Breast epithelium (tissue), 4 donors: ENCODE measurements at regions not wholly inside any gene's neighbourhood (a gene's known extent, or its start where the extent isn't known, plus 50 kb on each side); places are given as distances from the start of the nearest gene placed in this dataset.

Experiments used
- DNase-seq, 2 donors: peaks; one replicate each; pipeline ENCODE4 v3.0.0-alpha.2; 2019; ENCODE audit warnings: low spot score in 2 of 2
- H3K27ac ChIP-seq, 2 donors: fragments of 200-600 bp; sonication (generic) in 1 of 2; one replicate each; pipeline ENCODE4 v1.5.1; 2016 to 2019; ENCODE audit warnings: mild to moderate bottlenecking in 1 of 2
- H3K27me3 ChIP-seq, 2 donors: fragments of 200-600 bp; sonication (generic) in 1 of 2; one replicate each; pipeline versions ENCODE4 v1.5.1 to v1.6.0; 2017 to 2019; ENCODE audit warnings: control low read depth in 1 of 2, mild to moderate bottlenecking in 1 of 2
- H3K36me3 ChIP-seq: fragments of 200-600 bp; one replicate; pipeline ENCODE4 v1.5.1; 2019
- H3K4me1 ChIP-seq, 2 donors: fragments of 200-600 bp; sonication (generic); one replicate each; pipeline ENCODE4 v1.5.1; 2016 to 2019; ENCODE audit warnings: control low read depth in 1 of 2
- H3K4me3 ChIP-seq, 3 donors: fragments of 200-600 bp; sonication (generic); 1 replicate in 2 of 3; 2 replicates in 1 of 3; pipeline ENCODE4 v1.5.1; 2016 to 2019; ENCODE audit warnings: mild to moderate bottlenecking in 3 of 3, moderate library complexity in 2 of 3
- H3K9me3 ChIP-seq, 2 donors: fragments of 200-600 bp; sonication (generic) in 1 of 2; one replicate each; pipeline ENCODE4 v1.5.1; 2016 to 2019; ENCODE audit warnings: control low read depth in 1 of 2
- POLR2A ChIP-seq: fragments of 450-650 bp; IDR thresholded peaks from one replicate; pipeline ENCODE4 v1.6.1; 2016; ENCODE audit warnings: antibody characterized with exemption, mild to moderate bottlenecking, moderate library complexity
- POLR2AphosphoS5 ChIP-seq, 3 donors: sonication (generic); formaldehyde crosslinking; IDR thresholded peaks; one replicate each; pipeline ENCODE4 v1.6.1; 2017; ENCODE audit warnings: antibody characterized with exemption in 3 of 3
- intact Hi-C: fragments of 100-400 bp; cut with DNase I; formaldehyde crosslinking; loops from one replicate; pipeline ENCODE4 v1.15.1; 2023; ENCODE audit warnings: low total_unique reads
- TF ChIP-seq, protein P1 (sequence below), 3 donors: fragments of 450-650 bp; IDR thresholded peaks; one replicate each; pipeline ENCODE4 v1.5.1; 2016 to 2017; ENCODE audit warnings: antibody characterized with exemption in 3 of 3, mild to moderate bottlenecking in 3 of 3, moderate library complexity in 3 of 3

DNA sequence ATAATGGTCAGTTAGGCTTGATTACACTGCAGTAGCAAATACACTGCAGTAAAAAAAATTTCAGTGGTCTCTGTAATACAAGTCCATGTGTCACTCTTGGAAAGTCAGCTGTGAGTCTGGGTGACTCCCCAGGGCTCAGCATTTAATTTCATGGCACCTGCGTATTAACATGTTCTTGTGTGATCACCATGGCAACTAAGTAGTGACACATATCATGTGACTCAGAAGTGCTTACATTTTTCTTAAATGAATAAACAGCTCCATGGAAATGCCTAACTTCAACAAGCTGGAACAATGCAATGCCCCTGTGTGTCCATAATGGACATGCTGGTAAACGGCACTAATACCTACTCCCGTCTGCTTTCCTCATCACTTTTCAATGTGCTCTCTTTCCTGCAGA lies 88.5 kb upstream of the ANO4 start:
- no peaks in the 10 kb centered on the region for H3K4me1 ChIP-seq
- no peaks in the 10 kb centered on the region for H3K27me3 ChIP-seq
- H3K36me3 ChIP-seq: no peaks in the 10 kb centered on the region
- no peak for DNase-seq
- intact Hi-C loops: no loop called here
- no peak overlapping the region for H3K4me3 ChIP-seq
- H3K27ac ChIP-seq: no peak overlapping the region
- TF ChIP-seq POLR2AphosphoS5 (IDR thresholded peaks at IDR 0.05) (no peak), POLR2A (no peak)
- TF ChIP-seq, protein P1, sequence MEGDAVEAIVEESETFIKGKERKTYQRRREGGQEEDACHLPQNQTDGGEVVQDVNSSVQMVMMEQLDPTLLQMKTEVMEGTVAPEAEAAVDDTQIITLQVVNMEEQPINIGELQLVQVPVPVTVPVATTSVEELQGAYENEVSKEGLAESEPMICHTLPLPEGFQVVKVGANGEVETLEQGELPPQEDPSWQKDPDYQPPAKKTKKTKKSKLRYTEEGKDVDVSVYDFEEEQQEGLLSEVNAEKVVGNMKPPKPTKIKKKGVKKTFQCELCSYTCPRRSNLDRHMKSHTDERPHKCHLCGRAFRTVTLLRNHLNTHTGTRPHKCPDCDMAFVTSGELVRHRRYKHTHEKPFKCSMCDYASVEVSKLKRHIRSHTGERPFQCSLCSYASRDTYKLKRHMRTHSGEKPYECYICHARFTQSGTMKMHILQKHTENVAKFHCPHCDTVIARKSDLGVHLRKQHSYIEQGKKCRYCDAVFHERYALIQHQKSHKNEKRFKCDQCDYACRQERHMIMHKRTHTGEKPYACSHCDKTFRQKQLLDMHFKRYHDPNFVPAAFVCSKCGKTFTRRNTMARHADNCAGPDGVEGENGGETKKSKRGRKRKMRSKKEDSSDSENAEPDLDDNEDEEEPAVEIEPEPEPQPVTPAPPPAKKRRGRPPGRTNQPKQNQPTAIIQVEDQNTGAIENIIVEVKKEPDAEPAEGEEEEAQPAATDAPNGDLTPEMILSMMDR (IDR thresholded peaks at IDR 0.05): no peak
- H3K9me3 ChIP-seq: no peaks in the 10 kb centered on the region

DNA sequence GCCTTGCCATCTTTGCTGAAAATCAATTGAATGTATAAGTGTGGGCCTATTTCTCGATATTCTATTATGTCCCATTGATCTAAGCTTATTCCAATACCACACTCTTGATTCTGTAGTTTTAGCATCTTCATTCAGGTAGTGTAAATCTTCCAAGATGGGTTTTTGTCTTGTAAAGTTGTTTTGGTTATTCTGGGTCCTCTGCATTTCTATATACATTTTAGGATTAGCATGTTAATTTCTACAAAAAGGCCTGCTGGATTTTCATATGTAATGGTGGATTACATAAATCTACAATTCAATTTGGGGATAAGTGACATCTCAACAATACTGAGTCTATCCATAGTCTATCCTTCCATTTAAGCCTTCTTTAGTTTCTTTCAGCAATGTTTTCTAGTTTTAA lies 86.0 kb upstream of the ANO4 start:
- Histone ChIP-seq H3K36me3 (no peaks in the 10 kb centered on the region), H3K9me3 (no peaks in the 10 kb centered on the region), H3K27me3 (no peaks in the 10 kb centered on the region), H3K27ac (no peak overlapping the region), H3K4me3 (no peak overlapping the region), H3K4me1 (no peaks in the 10 kb centered on the region)
- TF ChIP-seq, protein P1 (IDR thresholded peaks at IDR 0.05): no peak
- TF ChIP-seq POLR2AphosphoS5 (IDR thresholded peaks at IDR 0.05) (no peak), POLR2A (no peak)
- intact Hi-C loops: no loop called here
- no peak for DNase-seq

DNA sequence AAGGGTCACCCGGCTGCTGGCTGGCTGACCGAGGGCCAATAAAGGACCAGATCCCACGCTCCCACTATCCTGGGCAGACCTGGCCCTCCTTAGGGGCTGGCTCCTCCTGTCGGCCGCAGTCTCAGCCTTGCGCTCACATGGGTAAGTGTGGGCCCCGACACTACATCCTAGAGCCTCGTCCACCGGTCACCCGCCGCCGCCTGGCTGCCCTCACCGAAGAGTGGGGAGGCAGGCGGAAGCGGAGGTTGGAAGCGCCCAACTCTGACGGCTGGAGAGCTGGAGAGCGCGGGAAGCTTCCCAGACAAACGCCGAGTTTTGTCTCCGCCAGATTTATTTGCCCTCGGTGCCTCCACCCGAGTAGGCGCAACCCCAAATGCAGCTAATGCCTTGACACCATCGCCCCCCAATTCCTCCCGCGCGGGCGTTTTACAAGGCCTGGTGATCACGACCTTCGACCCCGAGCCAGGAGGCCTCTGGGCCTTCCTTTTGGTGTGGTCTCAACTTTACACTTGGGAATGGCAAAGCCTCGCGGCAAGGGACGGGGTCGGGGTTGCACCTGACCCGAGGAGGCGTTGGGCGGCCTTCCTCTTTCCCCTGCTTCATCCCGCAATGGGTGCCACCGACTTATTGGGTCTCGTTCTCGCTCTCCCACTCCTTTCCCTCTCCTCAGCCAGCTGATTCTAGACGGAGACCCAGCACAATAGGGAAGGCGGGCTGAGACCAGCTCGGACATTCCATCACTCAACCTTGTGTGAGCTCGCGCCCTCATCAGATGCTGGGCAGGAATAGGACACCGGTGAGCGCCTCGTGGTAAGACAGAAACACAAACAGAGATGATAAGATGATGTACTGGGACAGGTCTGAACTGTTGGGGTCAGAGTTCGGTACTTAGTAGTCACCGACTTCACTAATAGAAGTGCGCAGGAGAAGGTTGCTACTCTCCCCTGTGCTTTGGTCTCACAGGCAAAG lies 78.3 kb upstream of the ANO4 start:
- Histone ChIP-seq H3K36me3 (no peaks in the 10 kb centered on the region), H3K9me3 (no peaks in the 10 kb centered on the region), H3K4me3 (peak overlapping the region; percentile 46 to 65 (median 46)), H3K27me3 (peaks cover 0 to 27% of the 10 kb centered on the region in 2 donors), H3K27ac (no peak overlapping the region), H3K4me1 (no peaks in the 10 kb centered on the region)
- TF ChIP-seq, protein P1 (IDR thresholded peaks at IDR 0.05): no peak
- TF ChIP-seq POLR2A (no peak), POLR2AphosphoS5 (IDR thresholded peaks at IDR 0.05) (no peak)
- intact Hi-C loops: no loop called here
- no peak for DNase-seq

DNA sequence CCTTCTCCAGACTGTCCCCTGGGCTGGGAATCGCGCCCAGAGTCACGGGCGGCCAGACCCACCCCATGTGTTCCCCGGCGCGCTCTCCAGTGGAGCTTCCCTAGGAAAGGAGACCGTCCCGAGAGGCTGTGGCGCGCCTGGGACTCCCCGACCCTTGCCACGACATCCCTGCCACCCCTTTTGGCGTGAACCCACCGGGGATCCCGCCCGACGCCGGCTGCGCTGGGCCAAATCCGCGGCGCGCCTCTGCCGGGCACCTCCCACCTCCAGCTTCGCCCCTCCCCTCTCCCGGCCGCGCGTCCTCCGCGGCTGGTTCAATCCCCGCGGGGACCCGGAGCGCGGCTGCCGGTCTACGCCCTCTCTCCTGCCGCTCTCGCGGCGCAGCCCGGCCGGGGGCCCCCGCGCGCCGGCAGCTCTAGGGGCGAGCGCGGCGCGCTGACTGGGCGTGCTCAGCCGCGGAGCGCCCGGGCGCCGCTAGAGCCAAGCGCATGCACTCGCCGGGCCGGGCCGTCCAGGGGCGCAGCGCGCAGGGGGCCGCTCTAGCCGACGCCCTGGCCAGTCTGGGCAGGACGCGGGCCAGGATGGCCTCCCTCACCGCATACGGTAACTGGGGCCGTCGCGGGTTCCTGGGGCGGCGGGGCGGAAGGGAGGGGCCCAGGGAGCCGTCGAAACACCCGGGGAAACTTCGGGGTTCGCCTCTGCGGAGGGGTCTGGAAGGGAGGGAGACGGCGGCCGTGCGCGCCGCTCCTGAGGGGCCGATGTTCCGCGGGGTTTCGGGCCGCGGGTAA lies 77.4 kb upstream of the ANO4 start:
- TF ChIP-seq POLR2A (no peak), POLR2AphosphoS5 (IDR thresholded peaks at IDR 0.05) (no peak)
- TF ChIP-seq, protein P1 (IDR thresholded peaks at IDR 0.05): no peak
- Histone ChIP-seq H3K27me3 (peaks cover 0 to 27% of the 10 kb centered on the region in 2 donors), H3K36me3 (no peaks in the 10 kb centered on the region), H3K4me1 (no peaks in the 10 kb centered on the region), H3K27ac (no peak overlapping the region), H3K9me3 (no peaks in the 10 kb centered on the region), H3K4me3 (peak overlapping the region; percentile 46 to 65 (median 46))
- intact Hi-C loops: no loop called here
- no peak for DNase-seq

DNA sequence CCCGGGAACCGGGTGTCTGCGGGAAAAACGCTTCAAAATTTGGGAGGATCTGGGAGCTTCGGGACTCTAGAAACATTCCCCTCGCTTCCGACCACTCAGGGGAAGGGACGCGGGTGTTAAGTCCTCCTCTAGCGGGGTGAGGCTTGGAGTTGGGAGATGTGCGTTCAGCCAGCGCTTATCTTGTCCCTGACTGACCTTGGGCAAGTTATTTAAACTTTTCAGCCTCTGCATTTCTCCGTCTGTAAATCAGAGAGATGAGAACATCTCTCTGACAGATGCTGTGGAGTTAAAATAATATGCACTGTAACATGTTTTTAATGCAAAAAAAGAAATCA lies 76.9 kb upstream of the ANO4 start:
- no peak for DNase-seq
- TF ChIP-seq, protein P1 (IDR thresholded peaks at IDR 0.05): no peak
- no peak for TF ChIP-seq POLR2AphosphoS5 (IDR thresholded peaks at IDR 0.05)
- no peak for TF ChIP-seq POLR2A
- H3K4me3 ChIP-seq: peak overlapping the region; percentile 46 to 65 (median 46)
- peaks cover 0 to 27% of the 10 kb centered on the region in 2 donors for H3K27me3 ChIP-seq
- no peak overlapping the region for H3K27ac ChIP-seq
- H3K4me1 ChIP-seq: no peaks in the 10 kb centered on the region
- intact Hi-C loops: no loop called here
- no peaks in the 10 kb centered on the region for H3K36me3 ChIP-seq
- H3K9me3 ChIP-seq: no peaks in the 10 kb centered on the region
